Embryonic facial prominence (tissue), 1 donor: ENCODE measurements at regions not wholly inside any gene's neighbourhood (a gene's known extent, or its start where the extent isn't known, plus 50 kb on each side); places are given as distances from the start of the nearest gene placed in this dataset.

Source experiments
- DNase-seq: peaks from one replicate; pipeline ENCODE4 v3.0.0-alpha.2; 2016; ENCODE audit errors: extremely low spot score

DNA sequence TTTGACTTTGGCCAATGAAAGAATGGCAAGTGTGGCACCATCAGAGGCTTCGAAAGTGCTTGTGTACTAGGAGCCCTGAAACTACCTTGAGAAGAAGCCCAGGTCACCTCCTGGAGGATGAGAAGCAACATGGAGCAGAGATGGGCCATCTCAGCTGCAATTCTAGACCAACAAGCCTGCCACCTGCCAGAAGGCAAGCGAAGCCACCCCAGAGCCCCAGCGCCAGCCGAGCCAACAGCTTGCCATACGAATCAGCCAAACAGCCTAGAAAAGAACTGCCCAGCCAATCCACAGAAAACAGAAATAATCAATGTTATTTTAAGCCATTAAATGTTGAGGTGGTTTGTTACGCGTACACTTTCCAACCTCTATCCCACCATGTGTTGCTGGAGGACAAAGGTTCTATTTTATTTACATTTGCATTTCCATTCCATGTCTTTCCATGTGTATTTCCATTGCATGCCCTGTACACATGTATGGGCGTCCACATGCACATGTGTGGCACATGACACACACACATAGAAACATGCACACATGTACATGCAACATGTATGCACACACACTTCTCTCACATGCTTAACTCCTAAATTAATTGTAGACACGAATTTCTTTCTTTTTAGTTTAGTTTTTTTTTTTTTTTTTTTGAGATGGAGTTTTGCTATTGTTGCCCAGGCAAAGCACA is 144.3 kb upstream of the TNRC6C start:
- no peak for DNase-seq

DNA sequence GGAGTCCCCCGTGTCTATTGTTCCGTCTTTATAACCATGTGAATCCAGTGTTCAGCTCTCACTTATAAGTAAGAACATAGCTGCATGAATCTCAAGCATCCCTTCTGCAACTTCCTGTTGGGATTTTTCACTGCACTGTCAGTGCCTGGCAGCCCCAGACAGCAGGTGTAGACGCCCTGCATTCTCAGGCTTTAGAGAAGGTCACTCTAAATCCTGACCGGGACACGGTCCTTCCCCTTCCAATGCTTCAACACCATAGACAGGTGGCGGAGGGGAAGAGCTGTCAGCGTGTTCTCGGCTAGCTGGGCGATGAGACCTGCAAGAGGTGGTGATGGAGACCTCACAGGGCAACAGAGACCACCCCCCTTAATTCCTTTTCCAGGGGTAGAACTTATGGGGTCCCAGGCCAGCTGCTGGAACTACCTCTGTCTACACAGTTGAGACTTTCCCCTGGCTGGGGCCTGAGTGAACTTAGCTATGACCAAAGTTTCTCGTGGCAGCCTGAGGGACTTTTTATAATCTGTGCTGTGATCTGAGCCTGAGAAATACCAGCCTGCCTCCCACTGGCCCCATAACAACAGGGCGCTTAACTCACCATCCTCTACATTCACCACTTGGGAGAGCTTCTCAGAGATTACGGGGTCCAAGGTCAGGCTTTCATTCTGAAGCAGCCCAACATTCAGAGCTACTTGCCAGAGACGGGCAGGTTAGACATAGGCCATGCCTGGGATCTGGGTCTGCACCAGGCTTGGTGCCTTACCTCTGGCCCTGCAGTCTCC is 143.2 kb upstream of the TNRC6C start:
- no peak for DNase-seq

DNA sequence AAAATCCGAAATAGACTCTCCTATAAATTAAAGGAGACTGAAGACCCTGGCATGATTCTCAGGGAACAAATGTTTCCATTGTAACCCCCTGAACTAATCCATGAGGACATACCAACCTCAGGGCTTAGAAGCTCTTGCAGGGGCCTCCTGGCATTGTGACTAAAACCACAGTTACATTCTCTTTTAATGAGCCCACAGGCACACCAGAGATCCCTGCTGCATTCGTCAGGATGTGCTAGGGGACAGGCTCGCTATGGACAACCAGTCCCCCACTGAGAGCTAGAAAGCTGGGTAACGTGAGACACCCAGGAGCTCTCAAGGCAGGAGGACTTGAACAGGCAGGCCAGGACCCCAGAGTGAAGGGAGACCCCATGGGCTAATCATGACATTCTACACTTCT is 140.6 kb upstream of the TNRC6C start:
- DNase-seq = no peak

DNA sequence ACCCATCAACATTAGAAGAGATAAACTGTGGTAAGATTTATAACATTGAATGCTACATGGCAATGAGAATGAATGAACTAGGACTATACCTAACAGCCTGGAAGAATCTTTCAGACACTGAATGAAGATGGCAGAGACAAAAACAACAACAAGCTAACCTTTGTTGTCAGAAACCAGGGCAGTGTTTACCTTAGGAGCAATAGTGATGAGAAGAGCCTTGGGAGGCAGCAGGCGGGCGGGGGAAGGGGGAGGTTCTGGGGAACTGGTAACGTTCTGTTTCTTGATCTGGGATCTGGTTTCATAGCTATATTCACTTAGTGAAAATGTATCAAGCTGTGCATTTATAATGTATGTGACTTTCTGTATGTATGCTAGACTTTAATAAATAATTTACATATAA is 139.0 kb upstream of the TNRC6C start:
- DNase-seq = no peak

DNA sequence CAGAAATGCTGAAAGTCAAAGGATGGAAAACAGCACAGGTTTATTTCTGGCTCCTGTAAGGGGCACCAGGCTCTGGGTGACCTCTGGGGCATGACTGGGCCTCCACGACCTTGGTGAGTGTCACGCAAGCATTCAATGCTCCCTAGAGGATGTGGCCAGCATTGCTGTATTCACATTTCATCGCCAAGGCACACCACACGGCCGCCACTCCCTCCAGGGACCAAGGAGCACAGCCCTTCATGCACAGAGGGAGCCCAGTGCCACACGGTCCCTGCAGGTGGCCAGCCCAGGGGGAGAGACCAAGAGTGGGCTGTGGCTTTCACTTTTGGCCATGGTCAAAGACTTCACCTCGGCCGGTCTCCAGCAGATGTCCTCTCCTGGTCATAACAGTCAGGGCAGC is 137.4 kb upstream of the TNRC6C start:
- no peak for DNase-seq

DNA sequence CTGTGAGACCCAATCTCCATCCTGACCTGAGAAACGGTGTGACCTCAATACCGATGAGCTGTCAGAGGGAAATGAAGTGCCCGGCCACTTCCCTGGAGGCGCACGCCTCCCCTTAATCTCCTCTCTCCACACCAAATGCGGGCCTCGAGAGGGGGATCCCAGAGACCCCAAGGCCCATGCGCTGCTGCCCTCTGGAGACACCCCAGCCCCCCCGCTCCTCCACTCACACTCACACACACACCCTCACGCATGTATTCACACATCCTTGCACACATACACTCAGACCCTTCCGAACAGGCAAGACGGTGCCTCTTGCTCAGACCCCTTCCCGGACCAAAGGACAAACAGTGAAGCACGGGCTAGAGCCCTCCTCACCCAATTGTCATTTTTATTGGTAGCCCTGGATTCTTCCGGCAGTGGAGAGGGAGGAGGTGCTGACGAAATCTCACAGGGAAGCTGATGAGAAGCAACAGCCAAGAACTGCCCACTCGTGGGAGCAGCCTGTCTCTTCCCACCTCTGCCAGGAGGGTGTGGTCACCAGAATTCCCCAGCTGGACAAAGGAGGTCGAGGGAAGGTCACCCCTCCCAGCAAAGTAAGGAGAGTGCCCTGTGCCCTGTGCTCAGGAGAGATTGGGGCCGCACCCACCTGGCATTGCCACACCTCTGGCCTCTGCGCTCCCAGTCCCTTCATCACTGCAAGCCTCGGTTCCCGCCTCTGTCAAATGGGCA is 136.0 kb upstream of the TNRC6C start:
- DNase-seq = no peak

DNA sequence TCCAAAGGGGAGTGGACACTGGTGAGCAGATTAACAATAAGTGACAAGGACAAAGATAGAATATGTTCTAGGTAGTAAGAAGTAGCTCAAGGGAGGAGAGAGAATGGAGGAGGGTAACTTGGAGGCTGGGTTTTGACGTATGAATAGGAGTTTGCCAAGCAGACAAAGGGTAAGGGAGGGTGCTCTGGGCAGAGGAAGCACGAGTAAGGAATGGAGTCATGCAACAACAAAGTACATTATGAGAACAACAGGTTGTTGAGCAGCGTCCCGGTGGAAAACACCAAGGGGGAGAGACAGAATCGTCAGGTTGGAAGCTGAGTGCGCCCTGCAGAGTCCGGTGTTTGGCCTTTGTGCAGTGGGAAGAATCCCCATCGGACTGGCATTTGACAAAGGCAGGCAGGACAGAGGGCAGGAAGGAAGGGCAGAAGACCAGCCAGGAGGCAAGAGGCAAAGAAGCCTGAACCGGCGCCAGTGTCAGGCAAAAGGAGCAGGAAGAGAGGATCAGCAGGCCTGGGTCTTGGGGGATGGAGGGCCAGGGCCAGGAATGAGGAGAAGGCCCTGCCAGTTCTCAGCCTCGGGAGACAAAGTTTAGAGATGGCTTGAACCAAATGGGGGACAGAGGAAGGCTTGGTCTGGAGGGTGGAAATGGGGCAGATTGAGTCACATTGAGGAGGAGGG is 134.3 kb upstream of the TNRC6C start:
- no peak for DNase-seq

DNA sequence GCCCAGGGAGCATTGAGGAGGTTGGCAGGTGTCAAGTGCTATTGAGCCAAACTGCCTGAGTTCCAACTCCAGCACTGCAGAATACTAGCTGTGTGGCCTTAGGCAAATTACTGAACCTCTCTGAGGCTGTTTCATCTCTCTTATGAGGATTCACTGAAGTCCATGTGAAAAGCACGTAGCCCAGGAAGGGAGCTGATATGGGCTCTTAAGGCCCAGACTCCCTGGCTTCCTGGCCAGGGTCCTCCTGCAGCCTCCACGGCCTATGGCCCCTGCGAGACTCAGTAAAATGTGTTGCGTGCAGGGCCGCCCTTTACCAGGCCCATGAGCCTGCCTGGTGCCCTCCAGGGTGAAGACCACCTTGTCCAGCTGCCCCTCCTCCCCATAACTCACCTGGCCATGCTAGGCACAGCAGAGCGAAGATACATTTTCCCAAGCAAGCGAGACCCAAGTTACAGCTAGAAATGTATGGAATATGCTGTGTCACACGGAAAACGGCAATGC is 133.7 kb upstream of the TNRC6C start:
- DNase-seq = no peak

DNA sequence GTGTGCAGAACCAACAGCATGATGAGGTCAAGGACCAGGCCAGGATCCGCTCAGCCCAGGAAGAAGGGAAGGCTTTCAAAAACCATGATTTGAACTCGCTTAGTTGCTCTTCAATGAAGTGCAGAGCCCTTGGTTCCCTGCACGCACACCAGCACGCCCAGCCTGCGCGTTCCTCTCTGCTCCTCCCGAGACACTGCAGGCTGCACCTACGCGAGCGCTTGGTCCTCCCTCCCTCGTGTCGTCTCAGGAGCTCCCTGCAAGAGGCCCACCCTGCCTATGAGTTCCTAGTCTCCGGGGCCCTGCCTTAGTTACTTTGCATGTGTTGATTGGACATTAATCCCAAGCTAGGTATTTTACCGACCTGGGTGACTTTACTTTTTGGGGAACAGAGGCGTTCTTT is 132.9 kb upstream of the TNRC6C start:
- DNase-seq = no peak

DNA sequence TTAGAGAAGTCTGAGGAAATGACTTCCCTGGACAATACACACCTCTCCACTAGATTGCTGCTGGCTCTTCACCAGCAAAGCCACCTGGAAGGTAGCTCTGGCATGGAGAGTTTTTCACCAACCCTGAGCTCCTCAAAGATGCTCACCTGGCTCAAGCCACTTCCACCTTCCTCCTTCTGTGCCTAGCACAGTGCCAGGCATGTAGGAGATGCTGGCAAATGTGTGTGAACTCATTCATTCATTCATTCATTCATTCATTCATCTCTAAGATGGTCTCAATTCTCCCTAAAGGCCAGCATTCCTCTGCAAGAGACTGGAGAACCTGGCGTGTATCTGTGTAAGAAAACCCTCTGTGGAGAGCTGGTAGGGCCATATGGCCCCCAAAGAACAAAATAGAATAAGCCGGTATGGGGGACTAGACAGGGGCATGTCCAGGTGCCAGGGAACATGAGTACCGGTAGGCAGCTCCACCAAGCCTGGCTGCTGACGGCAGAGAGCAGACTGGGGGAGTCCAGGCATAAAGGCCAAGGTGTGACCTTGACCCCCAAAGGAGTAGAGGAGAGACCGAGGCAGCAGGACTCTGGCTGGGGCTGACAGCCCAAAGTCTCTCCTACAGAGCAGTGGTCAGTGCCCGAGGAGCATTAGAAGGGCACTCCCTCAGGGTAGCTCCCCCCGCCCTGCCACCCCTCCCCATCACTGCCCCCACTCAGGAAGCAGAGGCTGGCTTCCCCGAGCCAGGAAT is 132.2 kb upstream of the TNRC6C start:
- no peak for DNase-seq

DNA sequence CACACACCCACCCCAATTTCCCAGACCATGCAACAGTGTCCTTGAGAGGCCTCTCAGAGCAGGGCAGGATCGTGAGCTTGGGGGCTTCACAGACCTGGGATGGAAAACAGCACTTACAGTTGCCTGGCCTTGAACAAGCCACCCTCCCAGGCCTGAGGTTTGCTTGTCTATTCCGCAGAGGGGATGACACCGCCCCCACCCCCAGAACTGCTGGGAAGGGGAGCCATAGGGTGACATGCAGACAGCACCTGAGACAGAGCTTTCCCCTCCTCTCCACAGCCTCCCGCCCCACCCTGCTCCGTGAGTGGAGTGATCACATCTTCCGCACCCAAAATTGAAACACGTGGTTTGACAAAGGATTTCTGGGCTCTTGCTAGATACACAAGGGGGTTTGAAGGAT is 131.5 kb upstream of the TNRC6C start:
- no peak for DNase-seq

DNA sequence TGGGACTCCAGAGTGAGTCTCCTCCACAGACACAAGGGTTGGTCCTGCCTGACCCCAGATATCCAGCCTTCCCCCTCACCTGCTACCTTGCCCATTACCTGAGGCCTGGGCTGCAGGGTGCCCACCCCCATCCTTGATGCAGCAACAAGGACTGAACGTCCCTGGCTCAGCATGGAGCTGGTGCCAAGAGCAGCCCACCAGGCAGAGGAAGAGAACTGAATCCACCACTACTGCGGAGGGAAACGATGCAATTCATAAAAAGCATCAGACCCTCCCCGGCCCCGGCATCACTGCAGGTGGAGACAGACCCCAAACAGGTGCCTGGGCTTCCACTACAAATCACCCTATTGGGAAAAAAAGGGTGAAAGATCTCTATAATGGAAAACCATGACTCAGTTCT is 131.0 kb upstream of the TNRC6C start:
- DNase-seq = no peak

DNA sequence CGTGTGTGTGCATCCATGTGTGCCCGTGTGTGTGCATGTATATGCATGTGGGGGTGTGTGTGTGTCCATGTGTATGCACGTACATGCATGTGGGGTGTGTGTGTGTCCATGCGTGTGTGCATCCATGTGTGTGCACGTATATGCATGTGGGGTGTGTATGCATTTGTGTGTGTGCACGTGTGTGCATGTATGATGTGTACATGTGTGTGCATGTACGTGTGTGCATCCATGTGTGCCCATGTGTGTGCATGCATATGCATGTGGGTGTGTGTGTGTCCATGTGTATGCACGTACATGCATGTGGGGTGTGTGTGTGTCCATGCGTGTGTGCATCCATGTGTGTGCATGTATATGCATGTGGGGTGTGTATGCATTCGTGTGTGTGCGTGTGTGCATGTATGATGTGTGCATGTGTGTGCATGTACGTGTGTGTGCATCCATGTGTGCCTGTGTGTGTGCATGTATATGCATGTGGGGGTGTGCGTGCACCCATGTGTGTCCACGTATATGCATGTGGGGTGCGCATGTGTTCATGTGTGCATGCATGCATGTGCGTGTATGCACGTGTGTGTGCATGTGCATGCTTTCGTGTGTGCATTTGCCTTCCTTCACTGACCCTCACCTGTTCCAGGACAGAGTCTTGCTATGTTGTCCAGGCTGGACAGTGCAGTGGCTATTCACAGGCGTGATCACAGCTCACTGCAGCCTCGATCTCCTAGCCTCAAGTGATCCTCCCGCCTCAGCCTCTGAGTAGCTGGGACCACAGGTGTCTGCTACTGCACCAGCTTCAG is 129.6 kb upstream of the TNRC6C start:
- no peak for DNase-seq

DNA sequence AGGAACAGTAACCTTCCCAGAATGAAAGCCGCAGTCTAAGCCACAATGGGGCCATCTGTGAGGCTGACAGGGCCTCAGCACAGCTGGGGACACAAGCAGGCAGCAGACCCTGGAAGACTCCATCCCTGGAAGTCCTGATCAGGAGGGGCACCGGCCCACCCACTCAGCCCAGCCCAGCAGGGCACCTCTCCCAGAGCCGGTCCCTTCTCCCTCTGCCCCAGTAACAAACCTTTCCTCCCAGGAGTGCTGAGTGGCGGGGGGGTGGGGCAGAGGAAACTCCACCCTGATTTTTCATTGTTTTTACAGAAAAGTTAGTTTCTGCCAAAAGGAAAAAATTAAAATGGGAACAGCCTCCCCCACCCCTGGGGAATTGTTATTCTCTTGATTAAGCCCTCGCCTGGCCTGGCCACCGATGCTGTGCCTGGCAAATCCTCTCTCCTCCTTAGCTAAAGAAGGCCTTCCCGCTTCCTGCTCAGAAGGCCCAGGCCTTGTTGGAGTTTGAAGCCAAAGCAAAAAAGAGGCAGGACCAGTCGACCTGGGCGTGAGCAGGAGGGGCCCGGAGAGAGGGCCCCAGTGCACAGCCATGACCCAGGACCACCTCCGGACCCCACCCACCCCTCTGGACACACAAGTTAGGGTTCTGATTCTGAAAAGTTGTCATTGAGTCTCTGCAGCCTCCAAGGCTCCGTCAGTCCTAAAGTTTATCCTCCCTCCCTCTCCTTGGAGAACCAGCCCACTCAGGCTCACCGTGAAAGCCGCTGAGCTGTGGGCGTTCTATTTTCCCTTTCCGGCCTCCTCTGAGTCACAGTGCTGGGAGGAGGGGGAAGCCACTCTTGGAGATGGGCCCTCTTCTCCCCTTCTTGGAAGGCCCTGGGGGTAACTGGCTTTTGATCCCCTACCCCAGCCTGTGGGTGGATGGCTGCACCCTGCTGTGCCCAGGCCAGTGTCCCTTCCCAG is 128.4 kb upstream of the TNRC6C start:
- DNase-seq = no peak

DNA sequence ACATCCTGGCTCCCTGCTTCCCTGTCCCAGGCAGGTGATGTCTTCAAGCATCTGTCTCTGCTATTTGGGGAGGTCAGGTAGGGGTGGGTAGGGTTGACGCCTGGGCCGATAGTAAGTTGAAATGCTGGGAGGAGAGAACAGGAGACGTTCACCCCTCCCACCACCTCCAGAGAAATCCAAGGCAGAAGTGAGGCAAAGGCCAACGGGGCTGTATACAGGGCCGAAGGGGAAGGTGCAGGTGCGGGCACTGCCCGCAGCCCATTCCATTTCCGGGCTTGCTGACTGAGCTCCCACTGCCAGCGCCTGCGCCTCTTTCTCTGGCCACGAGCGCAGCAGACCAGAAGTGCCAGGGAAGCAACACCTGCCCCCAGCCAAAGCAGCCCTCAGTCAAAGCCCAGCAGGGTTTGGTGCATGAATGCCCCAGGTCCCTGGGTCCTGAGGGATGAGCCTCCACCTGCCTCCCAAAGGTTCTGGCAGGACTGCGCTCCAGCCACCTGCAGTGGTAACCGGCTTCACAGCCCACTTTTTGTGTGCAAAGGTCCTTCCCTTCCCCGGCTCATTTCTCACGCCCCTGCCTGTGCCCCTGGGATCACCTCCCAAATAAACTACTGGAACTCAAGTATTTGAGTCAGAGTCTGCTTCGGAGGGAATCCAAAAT is 127.6 kb upstream of the TNRC6C start:
- DNase-seq = no peak

DNA sequence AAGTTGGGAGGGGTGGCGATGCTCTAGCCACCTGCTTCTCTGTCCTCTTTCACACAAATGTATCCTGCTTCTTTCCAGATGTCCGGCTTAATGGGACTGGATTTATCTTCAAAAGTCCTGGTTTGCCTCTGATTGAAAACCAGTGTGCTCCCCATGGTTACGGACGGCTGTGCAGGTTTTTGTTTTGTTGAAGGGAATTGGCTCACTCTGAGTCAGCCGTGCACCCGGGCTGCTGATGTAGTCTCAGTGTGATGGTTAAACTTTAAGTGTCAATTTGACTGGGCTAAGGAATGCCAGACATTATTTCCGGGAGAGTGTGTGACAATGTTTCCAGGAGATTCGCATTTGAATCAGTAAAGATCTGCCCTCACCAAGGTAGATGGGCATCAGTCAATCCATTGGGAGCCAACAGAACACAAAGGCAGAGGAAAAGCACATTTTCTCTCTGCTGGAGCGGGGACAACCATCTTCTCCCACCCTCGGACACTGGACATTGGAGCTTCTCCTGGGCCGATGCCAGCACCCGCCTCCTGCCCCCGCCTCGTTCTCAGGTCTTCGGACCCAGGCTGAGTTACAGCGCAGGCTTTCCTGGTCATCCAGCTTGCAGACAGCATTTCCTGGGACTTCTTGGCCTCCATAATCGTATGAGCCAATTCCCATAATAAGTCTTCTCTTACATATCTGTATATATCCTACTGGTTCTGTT is 126.9 kb upstream of the TNRC6C start:
- no peak for DNase-seq

DNA sequence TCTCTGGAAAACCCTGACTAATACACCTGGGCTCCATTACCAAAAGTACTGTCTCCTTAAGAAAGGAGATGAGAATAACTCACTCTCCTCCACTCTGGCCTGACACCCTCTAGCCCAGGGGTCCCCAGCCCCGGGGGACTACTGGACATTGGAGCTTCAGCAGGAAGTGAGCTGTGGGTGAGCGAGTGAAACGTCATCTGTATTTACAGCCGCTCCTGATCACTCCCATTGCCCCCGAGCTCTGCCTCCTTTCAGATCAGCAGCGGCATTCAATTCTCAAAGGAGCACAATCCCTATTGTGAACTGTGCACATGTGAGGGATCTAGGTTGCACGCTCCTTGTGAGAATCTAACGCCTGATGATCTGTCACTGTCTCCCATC is 126.3 kb upstream of the TNRC6C start:
- no peak for DNase-seq

DNA sequence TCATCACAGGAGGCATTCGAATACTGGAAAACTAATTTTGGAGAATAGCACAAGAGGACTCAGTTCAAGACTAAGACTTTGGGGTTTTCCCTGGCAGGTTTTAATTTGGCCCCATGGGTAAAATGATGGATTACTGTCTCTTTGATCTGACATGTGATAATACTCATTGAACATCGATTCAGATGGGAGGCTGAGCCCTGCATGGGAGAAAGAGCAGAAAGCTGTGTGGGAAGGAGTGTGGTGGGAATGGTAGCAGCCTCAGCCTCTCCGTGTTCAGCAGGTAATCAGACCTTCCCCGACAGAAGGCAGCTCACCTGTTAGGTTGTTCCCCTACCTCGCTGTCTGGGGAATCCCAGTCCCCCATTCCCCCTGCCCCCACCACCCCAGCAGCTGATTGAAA is 124.7 kb upstream of the TNRC6C start:
- DNase-seq = no peak
